HK-2 (cell line): ENCODE measurements at regions not wholly inside any gene's neighbourhood (a gene's known extent, or its start where the extent isn't known, plus 50 kb on each side); places are given as distances from the start of the nearest gene placed in this dataset.

Experiments used
- DNase-seq: peaks from one replicate; pipeline ENCODE4 v3.0.0-alpha.2; 2018; ENCODE audit not compliant: unreplicated experiment

DNA sequence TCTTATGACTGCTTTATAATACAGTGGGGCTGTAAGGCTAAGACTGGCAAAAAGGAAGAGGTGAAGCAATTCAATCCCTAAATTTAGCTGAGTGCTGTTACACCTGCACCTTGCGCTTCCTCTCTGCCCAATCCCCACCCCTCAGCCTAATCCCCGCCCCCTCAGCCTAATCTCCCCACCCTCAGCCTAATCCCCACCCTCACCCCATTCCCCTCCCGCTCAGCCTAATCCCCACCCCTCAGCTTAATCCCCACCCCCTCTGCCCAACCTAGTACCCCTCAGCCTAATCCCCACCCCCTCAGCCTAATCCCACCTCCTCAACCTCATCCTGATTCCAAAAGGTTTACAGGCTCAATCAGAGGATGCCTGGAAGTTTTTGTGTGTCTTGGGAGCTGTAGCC lies 155.5 kb downstream of the PMP22 start:
- no peak for DNase-seq

DNA sequence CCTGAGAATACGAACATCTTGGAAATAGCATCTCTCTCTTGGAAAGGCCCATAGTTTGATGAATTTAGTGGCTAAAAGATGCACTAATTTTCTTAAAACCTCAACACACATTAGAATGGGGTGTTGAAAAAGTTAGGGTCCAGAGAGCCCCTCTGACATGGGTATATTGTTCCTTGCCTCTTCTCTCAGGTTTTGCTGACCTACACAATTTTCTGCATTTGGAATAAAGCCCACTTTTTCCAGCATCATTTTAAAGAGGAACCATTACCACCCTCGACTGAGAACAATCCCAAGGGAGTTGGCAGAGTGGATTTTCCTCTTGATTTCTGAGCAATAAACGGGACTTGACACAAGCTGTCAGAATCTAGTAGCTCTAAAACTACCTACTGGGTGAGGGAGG lies 156.1 kb downstream of the PMP22 start:
- DNase-seq: no peak

DNA sequence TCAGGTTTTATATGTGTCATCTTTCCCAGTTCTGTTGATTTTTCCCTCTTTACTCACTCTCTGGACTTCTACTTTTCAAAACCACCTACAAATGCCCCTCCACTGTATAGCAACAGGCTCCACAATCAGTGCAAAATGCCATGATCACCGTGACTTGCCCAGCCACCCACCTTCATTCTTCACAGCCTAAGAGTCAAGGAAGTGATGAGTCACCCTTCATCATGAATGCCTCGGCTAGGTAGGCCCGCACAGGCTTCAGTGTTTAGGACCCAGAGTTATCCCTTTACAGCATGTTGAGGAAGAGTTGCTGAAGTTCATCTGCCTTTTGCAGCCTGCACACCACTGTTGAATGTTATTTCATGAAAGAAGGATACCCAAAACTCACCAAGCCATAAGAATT lies 158.6 kb downstream of the PMP22 start:
- DNase-seq: peak; percentile 4

DNA sequence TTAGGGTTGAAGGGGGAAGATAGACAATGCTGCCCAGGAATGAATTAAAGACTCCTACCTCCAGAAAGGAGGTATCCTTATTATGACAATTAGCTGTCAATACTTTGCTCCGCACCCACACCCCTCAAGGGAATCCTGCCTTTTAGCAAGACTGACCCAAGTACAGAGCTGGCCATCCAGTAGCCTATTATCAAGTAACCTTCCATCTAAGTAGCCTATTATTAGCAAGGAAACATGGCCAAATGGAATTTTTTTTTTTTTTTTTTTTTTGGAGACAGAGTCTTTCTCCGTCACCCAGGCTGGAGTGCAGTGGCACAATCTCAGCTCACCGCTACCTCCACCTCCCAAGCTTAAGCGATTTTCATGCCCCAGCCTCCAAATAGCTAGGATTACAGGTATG lies 161.3 kb downstream of the PMP22 start:
- DNase-seq: no peak

DNA sequence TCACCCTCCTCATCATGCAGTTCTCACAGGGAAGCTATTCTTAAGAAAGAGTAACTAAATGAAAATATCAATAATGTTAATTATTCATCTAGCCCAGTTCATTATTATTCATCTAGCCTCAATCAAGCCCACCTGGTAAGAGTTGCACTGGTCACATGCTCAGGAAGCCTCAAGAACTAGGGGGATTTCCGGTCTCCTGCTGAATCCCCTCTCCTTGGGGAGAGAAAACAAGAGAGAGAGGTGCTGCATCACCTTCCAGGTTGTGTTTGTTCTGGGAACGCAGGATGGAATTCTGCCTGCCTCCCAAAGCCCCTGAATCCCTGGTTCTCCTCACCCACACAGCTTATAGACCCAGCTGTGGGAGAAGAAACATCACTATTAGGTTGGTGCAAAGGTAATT lies 164.0 kb downstream of the PMP22 start:
- no peak for DNase-seq

DNA sequence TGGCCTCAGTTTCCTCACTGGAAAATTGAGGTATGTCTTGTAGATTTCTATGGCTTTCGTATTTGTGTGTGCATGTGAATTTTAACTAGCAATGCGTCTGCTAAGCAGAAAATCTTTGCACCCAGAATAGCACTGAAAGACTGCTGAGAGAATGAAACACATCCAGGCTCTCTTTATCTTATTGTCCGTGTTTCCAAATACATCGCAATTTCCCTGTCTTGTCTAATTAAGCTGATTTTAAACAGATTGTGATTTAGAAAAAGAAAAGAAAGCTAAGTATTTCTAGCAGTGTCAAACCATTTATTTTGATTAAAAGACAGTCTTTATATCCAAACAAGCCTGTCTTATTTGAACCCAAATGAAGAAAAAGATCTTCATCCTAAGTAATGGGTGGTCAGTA lies 168.6 kb downstream of the PMP22 start:
- no peak for DNase-seq

DNA sequence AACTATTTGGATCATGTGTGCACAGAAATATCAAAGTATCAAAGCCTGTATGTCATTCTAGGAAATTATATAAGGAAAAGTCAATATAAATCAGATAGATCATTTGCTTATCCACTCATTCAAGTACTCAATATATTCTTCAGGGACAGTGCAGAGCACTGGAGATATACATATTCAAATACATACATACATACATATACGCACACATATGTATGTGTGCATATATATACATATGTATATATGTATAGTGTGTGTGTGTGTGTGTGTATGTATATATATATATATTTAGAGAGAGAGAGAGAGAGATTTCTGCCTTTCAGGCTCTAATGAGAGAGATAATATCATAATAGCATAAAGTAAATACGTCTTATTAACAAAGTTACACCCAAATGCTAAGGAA lies 169.2 kb downstream of the PMP22 start:
- no peak for DNase-seq

DNA sequence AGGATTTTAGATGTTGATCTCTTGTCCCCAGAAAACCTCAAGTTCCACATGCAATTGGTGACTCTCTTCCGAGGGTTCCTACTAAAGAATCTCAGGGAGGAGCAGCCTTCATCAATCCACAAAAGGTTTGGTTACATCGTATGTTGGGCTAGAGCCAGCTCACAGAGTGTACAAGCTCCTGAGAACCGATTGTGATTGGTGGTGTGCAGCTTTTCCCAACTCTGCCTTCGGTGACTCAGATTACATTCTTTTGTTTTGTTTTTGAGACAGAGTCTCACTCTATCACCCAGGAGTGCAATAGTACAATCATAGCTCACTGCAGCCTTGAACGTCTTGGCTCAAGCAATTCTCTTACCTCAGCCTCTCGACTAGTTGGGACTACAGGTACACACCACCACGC lies 172.4 kb downstream of the PMP22 start:
- DNase-seq: no peak

DNA sequence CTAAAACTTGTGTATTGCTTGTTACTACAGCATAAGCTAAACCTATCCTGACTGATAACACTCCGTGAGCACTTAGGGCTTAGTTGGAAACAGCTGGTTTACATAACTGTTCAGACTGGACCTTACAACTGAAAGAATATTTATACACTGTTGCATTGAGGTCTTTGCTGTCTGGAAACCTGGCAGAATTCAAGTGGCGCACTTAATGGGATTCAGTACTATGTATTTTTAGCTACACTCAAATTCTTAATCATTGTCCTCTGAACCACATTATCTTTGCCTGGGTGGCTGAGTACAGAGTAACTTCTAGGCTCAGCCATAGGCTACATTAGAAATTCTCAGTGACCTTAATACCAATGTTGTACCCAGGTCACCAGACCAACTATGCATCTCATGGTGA lies 172.9 kb downstream of the PMP22 start:
- no peak for DNase-seq

DNA sequence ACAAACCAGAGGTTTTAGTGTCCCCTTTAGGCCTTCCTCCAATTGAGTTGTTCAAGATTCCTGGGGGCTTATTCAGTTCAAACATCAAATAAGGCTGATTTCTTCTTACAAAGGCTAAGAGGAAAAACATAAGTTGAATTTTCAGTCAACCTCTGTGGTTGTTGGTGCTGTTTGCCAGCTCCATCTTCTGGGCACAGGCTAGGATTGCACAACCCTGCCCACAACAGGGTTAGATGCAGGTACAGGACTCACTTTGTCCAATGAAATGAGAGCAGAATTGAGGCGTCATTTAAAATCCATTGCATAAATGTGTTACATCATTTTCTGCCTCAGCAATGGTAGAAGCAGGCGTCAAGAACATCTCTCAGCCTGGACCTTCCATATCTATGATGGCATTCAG lies 173.3 kb downstream of the PMP22 start:
- DNase-seq: no peak

DNA sequence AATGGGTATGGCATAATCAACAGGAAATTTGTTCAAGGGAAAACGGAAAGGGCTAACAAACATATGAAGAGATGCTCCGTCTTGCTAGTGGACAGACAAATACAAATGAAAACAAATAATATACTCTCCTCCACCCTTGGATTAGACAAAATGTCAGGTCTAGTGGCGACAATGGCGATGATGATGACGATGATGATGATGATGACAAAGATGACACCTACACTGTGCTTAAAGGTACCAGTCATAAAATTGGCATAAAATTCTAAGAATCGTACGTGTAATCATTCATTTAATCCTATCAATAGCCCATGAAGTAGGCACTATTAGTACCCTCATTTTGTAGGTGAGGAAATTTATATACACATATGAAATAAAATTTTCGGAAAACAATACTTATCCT lies 174.6 kb downstream of the PMP22 start:
- DNase-seq: no peak

DNA sequence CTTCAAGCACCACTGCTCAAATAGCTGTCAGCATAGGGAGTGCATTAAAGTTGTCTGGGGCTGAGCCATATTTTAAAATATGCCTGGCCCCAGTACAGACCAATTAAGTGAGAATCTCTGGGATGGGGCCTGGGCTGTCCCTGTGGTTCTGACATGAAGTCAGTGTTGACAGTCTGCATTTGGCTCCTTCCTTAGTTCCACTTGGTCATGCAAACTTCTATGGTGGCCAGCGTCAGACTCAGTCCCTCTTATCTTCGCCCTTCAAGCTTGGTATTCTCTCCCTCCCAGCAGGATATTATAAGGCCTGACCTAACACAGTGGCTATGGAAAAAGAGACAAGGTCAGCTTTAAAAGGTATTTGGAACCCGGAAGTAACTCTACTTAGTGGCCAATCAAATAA lies 177.2 kb downstream of the PMP22 start:
- no peak for DNase-seq

DNA sequence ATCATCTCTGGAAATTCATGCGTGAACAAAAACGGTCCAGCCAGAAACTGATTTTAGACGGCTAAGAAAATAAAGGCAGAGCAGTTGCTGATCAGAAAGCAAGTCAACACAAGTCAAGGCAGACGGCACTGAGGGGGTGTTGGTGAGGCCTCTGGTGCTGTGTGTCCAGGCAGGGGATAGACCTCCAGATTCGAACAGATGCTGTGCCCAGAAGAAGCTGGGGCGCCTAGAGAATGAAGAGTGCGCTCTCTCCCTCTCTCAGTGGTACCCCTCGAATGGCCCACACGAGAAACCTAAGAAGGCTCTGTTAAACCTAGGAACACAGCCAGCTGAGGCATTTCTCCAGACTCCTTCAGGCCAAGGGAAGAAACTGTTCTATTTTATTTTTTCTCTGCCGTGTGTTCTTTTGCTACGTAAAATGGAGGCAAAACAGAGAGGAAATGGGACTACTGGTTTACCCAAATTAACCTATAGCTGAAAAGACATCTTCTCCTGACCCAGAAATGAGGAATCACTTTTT lies 178.3 kb downstream of the PMP22 start:
- no peak for DNase-seq

DNA sequence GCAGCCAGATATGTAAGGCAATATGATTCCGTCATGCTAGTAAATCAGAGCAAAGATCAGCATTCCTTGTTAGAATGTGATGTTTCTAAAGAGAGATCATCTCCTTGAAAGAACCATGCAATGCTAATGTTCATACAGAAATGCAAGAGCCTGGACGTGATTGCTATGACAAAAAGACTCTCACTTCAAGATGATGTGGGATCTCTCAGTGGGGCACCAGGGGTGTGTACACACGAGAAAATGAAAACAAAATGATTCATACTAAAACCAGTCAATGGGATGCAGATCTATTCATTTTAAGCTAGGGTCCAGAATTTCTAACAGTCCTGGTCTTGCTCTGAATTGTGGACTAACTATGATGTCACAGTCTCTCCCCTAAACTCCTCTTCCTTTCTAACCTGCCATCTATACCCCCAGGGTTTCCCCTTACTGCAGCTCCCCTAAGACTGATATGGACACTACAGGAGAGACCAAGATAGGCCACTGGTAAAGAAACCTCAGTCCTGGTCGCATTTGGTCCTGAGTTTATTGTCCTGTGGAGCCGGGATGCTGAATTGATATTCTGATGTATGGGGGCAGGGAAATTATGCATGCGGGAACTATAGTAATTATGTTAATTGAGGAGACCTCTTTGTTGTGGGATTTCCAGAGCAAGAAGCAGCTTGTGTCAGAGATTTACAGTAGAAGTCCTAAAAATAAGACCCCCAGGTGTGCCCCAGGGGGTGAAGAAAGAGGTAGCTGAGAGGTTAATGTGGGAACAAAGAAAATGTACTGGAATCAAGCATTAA lies 179.0 kb downstream of the PMP22 start:
- DNase-seq: no peak

DNA sequence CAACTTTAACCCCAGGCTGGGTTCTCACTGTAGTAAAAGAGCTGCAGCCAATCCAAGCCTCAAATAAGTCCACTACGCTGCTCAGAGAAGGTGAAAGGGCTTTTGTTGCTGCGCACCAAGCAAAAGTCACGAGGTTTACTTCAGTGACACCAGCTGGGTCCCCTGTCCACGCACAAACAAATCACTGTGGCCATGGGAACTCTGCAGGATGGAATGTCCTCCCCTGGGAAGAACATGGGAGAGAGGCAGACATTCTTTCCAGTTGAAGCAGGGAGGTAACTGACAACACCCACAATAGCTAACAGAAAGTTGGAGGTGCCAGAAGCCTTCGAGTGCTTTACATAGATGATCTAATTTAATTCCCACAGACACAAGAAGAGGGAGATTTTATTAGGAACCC lies 181.9 kb downstream of the PMP22 start:
- no peak for DNase-seq

DNA sequence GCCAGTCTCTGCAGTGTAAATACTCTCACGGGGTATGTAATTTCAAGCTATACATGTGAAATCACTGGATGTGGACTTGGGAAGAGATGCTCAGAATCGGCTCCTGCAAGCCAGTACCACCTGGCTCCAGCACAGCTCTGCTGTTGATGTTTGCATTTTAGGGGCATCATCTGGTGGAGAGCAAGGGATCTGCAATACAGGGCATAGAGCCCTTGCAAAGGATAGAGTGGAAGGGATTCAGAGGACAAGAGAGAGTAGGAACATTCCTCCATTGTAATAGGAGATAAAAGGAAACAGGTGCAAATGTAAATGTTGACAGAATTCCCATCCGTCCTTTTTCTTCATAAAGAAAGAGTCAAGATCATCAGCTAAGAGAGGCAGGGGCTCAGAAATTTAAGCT lies 184.1 kb downstream of the PMP22 start:
- DNase-seq: no peak

DNA sequence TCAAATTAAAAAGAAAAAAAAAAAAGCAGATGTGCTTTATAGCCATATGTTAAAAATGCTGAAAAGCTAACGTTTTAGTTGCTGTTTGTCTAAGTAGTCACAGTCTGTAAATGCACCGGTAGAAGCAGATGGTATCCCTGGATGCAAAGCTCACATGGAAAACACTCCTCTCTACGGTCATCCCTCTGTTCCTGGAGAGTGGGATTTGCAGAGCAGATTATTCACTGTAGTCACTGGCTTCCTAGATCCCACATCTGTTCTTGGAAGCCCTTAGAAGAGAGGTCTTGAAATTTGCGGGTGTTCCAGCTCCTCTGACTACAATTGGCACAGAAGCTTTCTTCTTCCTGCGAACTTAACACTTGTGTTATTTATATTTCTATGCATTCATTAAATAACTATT lies 186.6 kb downstream of the PMP22 start:
- DNase-seq: no peak

DNA sequence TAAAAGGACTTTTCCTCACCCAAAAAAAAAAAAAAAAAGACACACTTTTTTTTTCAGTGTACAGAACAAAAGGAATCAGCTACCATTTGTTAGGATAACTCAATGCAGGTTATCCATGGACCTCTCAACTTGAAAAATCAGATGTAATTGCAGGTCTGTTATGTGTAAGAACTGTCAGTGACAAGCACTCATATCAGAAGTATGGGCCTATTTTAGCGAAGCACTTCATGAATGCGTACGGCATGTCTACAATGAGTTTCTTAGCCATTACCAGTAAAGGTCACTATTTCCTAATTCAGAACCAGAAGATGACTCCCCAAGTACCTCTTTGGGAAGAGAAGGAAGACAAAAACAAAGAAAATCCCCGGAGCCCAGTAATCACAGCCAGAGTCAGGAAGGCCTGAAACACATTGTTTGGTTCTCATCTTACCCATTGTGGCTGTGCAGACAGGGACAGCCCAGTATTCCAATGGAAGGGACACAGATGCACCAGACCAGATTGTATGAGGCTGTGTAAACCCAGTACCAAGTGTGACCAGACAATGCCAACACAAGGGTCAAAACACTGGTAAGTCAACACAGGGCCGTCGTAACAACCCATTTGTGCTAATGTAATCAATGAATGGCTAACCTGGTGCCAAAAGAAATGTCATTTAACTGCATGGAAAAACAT lies 188.0 kb downstream of the PMP22 start:
- no peak for DNase-seq

DNA sequence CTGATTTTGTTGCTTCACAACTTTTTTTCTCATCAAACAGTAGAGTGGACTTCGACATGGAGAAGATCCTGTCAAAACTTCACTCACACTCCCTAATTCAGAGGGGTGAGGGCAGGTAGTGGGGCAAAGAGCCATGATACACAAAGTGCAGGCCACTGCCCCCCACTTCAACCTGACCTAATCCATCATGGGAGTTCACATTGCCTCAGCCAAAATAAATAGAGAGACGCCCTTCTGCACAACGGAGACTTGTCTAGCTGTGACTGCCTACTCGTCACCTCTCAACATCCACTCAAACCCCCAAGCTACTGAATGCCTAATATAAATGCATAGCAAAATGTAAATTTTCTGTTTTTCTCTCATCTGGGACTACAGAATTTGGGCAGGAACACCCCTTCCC lies 213.2 kb downstream of the PMP22 start:
- no peak for DNase-seq

DNA sequence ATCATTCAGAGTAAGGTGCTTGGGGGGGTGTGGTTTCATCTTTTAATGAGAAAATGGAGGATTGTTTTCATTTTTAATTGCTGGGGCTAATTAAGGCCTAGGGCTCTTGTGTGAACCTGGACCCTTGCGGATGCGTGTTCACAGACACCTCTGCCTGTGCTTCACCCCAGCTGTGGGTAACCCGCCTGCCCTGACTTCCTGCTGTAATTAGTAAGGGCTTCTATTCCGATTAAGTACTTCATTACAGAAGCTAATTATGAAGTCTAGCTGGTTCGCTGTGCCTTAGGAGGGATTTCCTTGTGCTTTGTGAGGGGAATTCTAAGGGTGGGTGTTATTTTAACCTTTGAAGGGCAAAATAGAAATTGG lies 215.3 kb downstream of the PMP22 start:
- DNase-seq: no peak

DNA sequence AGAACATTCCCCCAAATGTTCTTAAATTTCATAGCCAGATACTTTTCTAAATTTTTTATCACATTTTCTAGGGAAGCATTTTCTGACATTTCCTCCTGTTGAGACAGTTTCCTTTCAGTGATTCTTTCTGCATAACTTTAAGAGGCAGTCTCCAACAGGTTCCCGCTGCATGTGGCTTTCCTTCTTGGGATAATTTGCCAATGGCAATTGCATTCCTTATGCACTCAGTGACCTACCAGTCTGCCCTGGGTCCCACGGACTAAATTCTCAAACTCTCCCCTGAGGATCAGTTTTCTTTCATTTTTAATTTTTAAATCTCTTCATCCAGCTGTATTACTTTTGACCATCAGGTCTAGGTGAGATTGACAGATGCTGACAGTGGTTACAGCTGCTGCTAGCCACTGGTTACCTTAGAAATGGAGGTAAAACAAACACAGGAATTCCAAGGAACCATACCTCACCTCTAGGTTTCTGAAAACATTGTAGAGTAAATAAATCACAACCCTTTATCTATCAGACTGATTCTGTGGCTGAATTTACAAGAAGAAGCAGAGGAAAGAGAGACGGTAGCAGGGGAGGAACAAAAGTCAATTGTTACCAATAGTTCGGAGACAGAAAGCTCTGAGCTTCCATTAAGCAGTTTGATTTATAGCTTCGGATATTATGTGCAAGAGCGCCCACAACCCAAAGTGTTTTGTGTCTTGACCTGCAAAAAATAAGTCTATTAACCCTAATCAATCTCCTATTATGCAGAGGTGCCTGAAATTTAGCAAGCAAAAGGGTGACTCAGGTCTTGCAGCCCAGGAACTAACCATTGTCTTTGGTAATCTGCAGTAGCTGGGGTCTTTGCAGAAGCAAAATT lies 216.0 kb downstream of the PMP22 start:
- DNase-seq: no peak

DNA sequence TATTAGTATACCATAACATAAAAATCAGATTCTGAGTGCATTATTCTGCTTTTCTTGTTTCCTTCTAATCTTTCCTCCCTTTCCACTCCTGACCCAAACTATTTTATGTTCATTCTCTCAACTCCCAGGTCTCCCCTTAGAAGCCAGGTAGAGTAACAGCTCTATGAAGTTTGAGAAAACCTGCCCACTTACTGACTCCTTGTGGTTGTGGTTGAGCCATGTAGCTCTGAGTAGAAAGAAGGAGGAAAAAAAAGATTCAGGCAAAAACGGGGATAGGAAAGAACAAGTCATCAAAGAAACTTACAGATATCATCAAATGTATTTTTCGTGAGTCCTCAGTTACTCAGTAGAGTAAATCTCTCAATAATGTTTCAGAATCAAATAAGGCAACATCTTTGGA lies 216.7 kb downstream of the PMP22 start:
- no peak for DNase-seq

DNA sequence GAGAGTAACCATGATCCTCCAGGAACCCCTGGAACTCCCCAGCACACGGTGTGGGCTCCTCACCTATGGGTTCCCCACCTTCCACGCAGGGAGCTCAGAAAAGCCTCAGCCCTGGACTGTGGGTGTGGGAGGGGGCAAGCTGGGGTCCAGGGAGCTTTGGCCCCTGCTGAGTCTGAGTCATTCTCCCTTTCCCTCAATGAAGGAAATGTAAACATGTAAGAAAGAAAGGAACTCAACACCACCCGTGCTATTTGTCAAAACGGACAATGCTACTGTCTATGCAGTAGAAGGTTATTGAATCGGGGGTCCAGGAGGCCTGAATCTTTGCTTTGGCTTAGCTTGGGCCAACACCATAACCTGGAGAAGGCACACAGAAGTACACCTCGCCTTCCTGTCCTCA lies 222.8 kb downstream of the PMP22 start:
- no peak for DNase-seq
